Lower leg skin (tissue), 3 donors: ENCODE measurements at regions not wholly inside any gene's neighbourhood (a gene's known extent, or its start where the extent isn't known, plus 50 kb on each side); places are given as distances from the start of the nearest gene placed in this dataset.

ENCODE experiments used
- CTCF ChIP-seq, 3 donors: fragments of 450-650 bp; IDR thresholded peaks; one replicate each; pipeline ENCODE4 v1.5.1; 2016; ENCODE audit warnings: antibody characterized with exemption in 3 of 3, mild to moderate bottlenecking in 3 of 3, moderate library complexity in 2 of 3
- POLR2A ChIP-seq, 2 donors: fragments of 450-650 bp; IDR thresholded peaks; one replicate each; pipeline ENCODE4 v1.6.1; 2016 to 2017; ENCODE audit warnings: antibody characterized with exemption in 2 of 2, mild to moderate bottlenecking in 1 of 2, moderate library complexity in 1 of 2

GRCh38 chr15:91356083-91356482 lies 256.0 kb downstream of the SV2B start:
- TF ChIP-seq CTCF (IDR thresholded peaks at IDR 0.05) (no peak), POLR2A (IDR thresholded peaks at IDR 0.05) (no peak)
